Stimulated activated CD8-positive, alpha-beta memory T cell treated with anti-CD3 and anti-CD28 coated beads, Interleukin-2, amount 100 ng/mL, for 48 hours (primary cell): ENCODE measurements at regions not wholly inside any gene's neighbourhood (a gene's known extent, or its start where the extent isn't known, plus 50 kb on each side); places are given as distances from the start of the nearest gene placed in this dataset.
"Not testable (repeated sequence)": the region's sequence is repeated elsewhere in the genome, so short reads cannot be mapped to it uniquely, and the experiment has no call there.

ENCODE experiments used
- DNase-seq, 2 donors: peaks; one replicate each; pipeline ENCODE4 v3.0.0-alpha.2; 2020; ENCODE audit warnings: low read depth in 2 of 2

DNA sequence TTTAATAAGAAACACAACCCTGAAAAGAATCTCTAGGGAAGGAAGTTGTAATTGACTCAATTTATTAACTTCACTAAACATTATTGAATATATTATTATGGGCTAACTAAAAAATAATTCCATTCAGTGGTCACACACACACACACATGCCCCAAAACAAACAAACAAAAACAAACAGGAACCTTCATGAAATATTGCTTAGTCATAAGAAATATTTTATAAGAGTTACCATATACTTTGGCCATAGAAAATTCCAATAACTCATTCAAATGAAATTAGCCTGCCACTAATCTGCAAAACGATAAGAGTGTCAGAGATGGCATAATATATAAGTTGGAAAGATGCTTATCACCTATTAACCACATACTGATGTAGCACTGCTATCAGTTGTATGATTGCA, 268.4 kb upstream of the AMIGO2 start:
- DNase-seq = no peak

DNA sequence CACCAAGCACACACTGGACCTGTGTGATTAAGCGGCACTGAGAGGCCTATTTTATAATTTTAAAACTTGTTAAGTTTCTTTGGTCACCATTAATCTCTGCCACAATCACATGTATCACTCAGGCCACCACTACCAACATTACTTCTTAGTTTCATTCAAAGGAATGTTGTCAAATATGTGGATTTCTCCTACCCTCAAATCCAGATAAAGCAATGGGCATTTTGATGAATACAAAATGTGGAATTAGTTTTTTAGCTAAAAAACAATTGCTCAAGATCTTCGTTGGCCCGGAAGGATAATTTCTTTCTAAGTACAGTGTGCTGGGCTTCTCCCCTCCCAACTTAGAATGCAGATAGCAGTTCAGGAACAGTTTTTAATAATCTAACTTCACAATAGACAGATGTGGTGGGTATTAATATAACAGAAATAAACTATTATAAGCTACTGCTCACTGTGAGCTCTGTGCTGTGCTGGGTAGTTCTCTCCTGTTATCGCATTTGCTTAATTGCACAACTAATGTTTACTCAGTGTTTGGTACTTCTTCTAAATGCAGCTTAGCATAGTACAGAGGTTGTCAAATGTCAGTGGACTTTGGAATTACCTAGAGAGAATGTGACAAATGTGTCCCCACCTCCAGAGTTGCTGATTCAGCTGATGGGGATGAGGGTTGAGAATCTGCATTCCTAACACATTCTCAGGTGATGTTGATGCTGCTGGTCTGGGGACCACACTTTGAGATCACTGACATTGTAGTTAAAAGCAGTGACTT, 266.7 kb upstream of the AMIGO2 start:
- DNase-seq = no peak

DNA sequence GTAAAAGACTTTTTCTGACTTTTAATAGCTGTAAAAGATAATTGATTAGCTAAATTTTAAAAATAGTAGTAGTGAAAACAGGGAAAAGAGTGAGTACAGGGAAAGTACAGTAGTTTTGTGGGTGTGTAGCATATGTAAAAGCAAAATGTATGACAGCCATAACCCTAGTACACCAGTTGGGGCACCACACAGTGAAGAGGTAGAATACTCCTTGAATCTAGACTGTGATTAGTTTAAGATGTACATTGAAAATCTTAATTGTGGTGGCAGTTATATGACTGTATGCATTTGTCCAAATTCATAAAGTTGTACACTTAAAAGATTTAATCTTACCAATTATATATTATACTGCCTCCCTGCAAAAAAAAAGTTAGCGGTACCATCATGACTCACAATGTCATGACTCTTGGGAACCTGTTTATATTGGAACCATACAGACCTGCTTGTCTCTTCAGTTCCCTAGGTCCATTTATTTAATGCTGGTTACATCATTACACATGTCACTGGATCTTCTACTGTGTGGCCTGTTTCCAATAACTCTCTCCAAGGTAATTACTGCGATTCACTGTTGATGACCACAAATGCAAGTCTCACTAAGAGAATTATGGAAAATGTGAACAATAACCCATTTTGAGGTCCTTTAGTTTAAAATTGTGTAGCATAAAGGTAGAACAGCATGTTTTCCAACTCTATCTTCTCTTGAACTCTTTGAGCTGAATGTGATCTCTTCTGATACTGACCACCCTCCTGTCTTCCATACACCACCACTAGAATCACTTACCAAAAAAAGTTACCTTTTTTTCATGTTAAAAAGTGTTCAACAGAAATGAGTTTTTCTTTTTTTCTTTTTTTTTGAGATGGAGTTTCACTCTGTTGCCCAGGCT, 264.2 kb upstream of the AMIGO2 start:
- no peak for DNase-seq

DNA sequence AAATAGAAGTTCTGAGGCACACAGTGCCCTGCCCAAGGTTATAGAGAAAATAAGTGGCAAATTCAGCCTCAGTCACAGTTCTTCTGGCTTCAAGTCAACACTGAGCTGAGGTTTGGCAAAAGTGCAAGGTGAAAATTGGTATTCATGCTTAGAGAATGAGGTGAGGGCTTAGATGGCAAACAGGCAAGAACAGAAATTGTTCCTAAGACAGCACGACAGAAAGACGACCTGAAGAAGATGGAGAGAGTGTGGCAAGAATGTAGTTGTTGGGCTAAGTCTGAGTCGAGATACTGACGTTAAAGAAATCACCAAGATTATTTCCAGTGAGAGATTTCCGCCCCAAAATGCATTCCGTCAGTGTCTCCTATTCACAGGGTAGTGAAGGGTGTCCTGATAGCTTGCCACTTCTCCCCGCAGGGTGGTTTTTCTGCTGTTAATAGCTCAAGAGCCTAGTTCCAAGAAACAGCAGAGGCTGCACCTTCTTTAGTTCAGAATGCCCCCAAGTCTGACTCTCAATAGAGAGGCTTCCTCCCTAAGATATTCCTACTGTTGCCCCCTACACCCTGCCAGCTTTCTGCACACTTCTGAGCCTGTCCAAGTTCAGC, 260.8 kb upstream of the AMIGO2 start:
- no peak for DNase-seq

DNA sequence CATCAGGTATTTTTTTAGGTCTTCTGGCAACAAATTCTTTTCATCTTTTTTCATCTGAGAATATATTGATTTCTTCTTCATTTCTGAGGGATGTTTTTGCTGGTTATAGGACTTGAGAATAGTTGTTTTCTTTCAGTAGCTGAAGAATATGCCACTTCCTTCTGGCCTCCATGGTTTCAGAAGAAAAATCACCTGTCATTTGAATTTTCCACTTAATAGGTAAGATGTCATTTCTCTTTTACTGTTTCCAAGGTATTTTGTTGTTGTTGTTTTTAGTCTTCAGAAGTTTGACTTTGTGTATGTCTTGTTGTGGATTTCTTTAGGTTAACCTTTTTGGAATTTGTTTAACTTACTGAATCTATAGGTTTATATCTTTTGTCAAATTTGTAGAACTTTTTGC, 257.8 kb upstream of the AMIGO2 start:
- DNase-seq = no peak

DNA sequence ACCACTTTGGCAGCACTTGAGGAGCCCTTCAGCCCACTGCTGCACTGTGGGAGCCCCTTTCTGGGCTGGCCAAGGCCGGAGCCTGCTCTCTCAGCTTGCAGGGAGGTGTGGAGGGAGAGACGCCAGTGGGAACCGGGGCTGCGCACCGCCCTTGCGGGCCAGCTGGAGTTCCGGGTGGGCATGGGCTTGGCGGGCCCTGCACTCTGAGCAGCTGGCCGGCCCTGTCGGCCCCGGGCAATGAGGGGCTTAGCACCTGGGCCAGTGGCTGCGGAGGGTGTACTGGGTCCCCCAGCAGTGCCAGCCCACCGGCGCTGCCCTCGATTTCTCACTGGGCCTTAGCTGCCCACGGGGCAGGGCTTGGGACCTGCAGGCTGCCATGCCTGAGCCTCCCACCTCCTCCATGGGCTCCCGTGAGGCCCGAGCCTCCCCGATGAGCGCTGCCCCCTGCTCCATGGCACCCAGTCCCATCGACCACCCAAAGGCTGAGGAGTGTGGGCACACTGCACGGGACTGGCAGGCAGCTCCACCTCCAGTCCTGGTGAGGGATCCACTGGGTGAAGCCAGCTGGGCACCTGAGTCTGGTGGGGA, 253.6 kb upstream of the AMIGO2 start:
- not testable (repeated sequence) for DNase-seq

DNA sequence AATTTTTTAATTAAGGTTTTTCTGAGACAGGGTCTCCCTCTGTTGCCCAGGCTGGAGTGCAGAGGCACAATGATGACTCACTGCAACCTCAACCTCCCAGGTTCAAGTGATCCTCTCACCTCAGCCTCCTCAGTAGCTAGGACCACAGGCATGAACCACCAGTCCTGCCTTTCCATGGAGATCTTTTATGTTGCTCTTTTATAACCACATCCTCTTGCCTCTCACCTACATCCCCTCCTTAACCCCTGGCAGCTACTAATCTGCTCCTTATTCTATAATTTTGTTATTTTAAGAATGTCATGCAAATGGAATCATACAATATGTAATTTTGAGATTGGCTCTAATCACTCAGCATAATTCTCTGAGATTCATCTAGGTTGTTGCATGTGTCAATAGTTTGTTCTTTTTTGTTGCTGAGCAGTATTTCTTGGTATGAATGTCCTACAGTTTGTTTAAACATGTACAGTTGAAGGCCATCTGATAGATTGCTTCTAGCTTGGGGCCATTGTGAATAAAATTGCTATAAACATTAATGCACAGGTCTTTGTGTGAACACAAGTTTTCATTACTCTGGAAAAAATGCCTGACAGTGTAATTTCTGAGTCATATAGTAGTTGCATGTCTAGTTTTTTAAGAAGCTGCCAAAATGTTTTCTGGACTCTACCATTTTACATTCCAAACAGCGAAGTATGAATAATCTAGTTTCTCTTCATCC, 249.2 kb upstream of the AMIGO2 start:
- no peak for DNase-seq

DNA sequence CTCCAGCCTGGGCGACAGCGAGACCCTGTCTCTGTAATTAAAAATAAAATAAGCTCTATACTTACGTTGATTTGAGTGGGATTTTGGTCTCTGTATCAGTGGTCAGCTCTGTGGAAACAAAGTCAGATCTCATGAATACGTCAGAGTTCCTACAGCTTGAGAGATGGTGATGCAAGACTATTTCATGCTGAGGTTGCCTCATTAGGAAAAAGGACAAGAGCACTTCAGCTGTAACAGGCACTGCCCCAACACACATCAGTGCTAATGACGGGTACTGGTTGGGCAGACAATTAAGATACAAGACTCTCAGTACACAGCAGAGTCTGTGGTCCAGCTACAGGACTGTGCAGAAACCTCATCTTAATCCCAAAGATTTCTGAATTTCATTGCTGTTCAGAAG, 246.4 kb upstream of the AMIGO2 start:
- no peak for DNase-seq

DNA sequence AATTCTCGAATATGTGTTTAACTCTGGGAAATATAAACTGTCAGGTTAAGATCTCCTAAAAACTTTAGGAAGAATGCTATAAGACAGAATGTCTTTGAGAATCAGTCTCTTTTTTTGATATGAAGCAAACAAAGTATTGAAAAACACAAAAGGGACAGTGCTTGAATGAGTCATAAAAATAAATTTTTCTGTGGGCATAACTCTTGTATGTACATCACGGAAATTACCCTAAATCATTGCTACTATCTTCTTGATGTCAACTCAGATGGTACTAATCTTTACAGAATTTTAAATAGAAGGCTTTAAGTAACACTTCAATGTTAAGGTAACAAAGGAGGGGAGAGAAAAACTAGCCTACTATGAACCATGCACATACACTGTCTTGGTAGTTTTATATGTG, 244.0 kb upstream of the AMIGO2 start:
- DNase-seq = no peak

DNA sequence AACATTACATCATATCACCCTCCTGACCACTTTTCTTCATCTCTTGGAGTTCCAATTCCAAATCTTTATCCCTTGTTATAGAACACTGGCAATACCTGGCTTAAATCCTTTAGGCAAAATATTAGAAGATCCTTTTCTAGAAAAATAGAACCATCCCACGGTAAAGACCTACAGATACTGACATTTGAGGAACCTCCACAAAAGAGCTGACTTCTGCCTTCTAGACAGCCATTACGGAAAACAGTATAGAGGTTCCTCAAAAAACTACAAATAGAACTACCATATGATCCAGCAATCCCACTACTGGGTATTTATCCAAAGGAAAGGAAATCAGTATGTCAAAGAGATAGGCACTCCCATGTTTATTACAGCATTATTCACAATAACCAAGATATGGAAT, 241.7 kb upstream of the AMIGO2 start:
- DNase-seq = no peak

DNA sequence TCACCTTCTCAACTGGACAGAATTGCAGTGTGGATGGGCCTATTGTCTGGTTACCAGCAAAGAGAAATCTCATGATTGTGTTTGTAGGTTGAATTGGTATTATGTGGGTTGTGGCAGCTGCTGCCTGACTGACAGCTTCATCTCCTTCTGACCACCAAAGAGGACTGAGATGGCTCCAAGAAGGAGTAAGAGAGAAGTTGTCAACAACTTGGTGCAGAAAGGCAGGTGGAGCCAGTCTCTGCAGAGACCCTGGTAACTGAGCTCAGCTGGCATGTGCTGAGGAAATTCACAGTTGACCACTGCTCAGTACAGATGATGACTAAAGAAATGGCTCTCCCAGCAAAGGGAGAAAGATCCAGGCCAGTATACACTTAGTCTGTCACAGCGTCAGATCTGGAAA, 240.0 kb upstream of the AMIGO2 start:
- DNase-seq = no peak

DNA sequence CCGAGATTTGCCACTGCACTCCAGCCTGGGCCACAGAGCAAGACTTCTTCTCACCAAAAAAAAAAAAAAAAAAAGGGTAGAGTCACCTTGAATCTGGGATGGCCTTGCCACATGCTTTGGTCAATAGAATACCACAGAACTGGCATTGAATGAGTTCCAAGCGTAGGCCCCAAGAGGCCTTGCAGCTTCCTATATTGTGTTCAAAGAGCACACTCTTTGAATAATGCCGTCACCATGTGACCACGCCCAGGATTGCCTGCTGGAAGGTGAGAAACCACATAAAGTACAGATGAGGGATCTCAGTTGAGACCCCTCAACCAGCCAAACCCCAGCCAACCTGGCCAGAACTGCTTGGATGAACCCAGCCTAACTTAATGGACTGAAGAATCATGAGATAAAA, 239.2 kb upstream of the AMIGO2 start:
- no peak for DNase-seq

DNA sequence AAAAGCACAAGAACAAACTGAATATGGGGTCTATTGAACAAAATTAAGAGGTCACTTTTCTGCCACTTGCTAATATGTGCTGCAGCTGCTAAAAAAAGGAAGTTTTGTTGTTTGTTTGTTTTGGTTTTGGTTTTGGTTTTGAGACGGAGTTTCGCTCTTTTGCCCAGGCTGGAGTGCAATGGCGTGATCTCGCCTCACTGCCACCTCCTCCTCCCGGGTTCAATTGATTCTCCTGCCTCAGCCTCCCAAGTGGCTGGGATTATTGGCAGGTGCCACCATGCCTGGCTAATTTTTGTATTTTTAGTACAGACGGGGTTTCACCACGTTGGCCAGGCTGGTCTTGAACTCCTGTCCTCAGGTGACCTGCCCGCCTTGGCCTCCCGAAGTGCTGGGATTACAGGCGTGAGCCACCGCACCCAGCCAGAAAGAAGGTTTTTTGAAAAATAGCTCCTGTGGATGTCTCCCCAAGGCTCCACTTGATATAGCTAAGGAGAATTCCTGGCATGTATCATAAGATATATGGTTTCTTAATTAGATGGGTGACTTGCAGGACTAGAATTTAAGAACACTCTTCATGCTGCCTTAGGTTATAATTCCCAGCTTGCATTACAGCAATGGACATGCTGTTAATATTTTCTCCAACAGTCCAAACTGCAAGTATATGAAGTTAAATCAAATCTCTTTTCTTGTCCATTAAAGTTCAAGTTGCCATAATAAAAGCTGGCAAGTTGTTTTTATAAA, 237.6 kb upstream of the AMIGO2 start:
- DNase-seq = no peak

DNA sequence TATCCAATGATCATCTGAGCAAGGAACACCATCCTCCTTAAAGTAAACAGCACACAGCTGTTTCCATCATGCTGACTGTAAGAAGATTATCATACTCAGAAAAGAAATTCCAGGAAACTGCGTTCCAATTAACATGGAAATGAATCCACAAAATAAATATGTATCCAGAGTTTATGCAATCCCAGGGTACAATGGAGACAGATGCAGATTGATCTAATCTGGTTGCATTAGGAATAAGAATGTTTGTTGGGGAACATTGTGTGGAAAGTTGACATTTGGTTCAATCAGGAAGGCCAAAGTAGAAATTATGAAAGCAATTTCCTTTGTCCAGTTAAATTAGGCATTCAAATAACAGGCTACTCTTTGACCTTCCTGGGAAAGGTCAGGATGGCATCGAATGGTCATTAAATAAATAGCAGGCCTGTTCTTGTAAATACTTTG, 236.9 kb upstream of the AMIGO2 start:
- no peak for DNase-seq

DNA sequence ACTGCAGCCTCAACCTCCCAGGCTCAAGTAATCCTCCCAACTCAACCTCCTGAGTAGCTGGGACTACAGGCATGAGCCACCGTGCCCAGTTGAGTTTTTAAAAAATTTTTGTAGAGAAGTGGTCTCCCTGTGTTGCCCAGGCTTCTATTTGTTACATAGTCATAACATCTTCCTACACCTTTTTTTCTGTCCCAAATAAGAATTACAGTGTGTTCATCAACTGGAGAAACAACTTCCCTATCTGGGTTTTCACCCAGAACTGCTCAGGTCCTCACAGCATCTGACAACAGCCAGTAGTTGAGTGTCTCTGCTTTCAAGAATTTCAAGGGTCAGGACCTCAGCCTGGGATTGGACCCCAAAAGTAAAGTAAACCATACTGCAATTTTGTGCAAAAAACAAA, 235.2 kb upstream of the AMIGO2 start:
- DNase-seq = no peak

DNA sequence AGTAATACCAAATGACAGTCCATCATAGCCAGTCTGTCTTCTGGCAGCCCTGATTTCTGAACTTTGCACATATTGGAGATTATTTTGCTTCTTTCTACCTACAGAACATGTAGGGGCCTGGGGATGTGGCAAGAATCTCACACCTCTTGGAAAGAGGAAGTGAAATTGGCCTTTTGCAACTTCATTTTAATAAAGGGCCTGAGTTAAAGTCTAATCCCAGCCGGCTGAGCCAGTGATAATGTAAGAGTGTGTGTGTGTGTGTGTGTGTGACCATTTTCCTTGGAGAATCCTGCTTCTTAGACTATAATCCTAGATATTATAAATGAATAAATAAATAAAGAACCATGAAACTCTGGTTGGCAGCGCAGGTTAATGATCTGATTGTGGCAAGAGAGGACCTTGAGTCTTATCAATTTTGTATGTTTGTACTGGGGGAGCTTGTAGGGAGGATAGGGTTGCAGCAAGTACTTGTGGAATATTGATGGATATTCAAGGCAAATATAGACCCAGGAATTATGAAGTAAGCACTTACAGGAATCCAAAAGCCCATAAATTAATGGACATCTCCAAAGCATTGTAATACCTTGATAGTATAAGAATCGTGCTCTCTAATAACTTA, 233.2 kb upstream of the AMIGO2 start:
- no peak for DNase-seq

DNA sequence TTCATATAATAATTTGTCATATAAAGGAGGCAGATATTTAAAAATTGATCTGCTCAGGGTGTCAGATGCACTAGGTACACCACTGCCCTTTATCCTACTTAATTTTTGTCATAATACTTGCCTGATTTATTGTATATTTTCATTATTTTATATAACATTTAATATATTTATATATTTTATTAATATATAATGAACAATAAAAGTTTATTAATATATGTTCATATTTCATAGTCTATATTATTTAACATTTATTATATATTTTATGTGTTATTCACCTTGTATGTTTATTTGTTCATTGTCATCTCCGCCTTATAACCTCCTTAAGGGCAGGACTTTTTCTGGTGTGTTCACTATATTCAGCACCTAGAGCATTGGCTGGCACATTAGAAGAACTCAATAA, 232.4 kb upstream of the AMIGO2 start:
- no peak for DNase-seq

DNA sequence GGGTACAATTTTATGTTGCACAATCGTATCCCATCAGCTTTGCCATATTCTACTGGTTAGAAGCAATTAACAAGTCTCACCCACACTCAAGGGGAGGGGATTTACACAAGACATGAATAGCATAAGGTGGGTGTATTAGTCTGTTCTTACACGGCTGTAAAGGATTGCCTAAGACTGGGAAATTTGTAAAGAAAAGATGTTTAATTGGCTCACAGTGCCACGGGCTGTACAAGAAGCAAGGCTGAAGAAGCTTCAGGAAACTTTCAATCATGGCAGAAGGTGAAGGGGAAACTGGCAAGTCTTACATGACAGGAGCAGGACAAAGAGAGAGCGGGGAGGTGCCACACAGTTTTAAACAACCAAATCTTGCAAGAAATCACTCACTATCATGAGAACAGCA, 231.8 kb upstream of the AMIGO2 start:
- DNase-seq = no peak

DNA sequence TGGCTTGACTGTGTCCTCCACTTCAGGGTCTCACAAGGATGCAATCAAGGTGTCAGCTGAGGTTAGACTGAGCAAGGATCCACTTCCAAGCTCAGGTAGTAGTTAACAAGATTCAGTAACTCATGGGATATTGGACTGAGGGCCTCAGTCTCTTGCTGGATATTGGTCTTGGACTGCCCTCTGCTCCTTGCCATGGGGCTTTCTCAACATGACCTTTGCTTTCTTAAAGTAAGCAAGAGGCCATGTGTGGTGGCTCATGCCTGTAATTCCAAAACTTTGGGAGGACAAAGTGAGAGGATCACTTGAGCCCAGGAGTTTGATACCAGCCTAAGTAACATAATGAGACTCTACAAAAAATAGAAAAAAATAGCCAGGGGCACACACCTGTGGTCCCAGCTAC, 231.3 kb upstream of the AMIGO2 start:
- DNase-seq = no peak

DNA sequence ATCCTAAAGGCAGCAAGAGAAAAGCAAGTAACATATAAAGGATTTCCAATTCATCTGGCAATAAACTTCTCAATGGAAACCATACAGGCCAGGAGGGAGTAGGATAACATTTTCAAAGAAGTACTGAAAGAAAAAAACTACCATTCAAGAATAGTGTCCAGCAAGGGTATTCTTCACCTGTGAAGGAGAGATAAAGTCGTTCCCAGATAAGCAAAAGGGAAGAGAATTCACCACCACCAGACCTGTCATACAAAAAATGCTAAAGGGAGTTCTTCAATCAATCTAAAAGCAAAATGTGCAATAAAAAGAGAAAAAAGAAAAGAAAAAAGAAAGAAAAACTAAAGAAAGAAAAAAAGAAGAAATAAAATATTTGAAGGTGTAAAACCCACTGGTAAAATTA, 228.9 kb upstream of the AMIGO2 start:
- no peak for DNase-seq
